ENCODE measurements at regions not wholly inside any gene's neighbourhood (a gene's known extent, or its start where the extent isn't known, plus 50 kb on each side); places are given as distances from the start of the nearest gene placed in this dataset.

DNA sequence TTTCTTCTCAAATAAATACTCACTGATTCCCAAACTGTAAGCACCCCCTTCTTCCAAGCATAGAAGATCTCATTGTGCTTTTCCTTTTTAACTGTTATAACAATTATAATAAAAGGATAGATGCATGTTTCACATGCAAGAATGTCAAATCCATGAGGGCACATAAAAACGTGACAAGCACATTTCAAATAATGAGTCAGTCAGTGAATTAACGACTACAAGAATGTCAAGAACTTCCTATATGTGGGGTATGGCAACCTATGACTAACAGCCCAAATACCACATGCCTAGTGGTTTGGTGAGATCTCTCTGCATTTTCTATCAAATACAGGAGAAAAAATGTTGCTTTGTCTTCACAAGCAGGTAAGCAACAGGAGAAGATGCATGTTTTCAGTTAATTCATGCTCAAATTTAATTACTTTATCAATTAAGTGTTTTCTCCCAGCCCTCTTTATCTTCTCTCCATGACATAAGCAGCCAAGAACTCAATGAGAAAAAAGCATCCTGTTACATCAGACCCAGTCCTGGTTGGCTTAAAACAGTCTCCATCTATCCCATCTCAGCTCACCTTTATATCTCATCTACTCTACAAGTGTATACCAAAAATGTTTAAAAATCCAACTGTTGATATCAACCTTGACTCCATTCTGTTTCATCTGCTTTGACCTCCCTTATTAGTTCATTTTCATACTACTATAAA, 181.5 kb upstream of the LMCD1 start:
- H3K27ac ChIP-seq (ENCODE audit: insufficient read depth, low read length), result no peak overlapping the region
- H3K9me3 ChIP-seq (ENCODE audit: control insufficient read depth, insufficient read depth, low read depth, low read length), result no peaks in the 10 kb centered on the region
- H3K36me3 ChIP-seq (ENCODE audit: control insufficient read depth, insufficient read depth, low read length), result no peaks in the 10 kb centered on the region
- H3K9ac ChIP-seq (ENCODE audit: insufficient read depth, low read length), result no peak overlapping the region
- H4K20me1 ChIP-seq (ENCODE audit: control insufficient read depth, extremely low read depth, insufficient read depth, low read length), result no peaks in the 10 kb centered on the region
- no peak overlapping the region for H3K4me3 ChIP-seq (replicated peaks in 1 of 4; ENCODE audit: control extremely low read depth in 1 of 4, insufficient read depth in 1 of 4, low read depth in 3 of 4, low read length in 4 of 4)
- no peak overlapping the region for H3K4me2 ChIP-seq (ENCODE audit: extremely low read depth, insufficient read depth, low read length)
- peak; percentile 31 to 83 for DNase-seq (ENCODE audit: low read depth in 2 of 2)
- no peak for TF ChIP-seq EZH2 (IDR thresholded peaks at IDR 0.05; ENCODE audit: low read length, missing control alignments)
- TF ChIP-seq, protein P1, sequence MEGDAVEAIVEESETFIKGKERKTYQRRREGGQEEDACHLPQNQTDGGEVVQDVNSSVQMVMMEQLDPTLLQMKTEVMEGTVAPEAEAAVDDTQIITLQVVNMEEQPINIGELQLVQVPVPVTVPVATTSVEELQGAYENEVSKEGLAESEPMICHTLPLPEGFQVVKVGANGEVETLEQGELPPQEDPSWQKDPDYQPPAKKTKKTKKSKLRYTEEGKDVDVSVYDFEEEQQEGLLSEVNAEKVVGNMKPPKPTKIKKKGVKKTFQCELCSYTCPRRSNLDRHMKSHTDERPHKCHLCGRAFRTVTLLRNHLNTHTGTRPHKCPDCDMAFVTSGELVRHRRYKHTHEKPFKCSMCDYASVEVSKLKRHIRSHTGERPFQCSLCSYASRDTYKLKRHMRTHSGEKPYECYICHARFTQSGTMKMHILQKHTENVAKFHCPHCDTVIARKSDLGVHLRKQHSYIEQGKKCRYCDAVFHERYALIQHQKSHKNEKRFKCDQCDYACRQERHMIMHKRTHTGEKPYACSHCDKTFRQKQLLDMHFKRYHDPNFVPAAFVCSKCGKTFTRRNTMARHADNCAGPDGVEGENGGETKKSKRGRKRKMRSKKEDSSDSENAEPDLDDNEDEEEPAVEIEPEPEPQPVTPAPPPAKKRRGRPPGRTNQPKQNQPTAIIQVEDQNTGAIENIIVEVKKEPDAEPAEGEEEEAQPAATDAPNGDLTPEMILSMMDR (conservative IDR thresholded peaks at IDR 0.05 in 1 of 2, IDR thresholded peaks at IDR 0.05 in 1 of 2; ENCODE audit: low read depth in 1 of 2, low read length in 2 of 2), result no peak
- H3K27me3 ChIP-seq (ENCODE audit: control insufficient read depth, insufficient read depth, low read length), result no peaks in the 10 kb centered on the region
- H2AFZ ChIP-seq (ENCODE audit: low read length), result no peak overlapping the region
- H3K4me1 ChIP-seq (ENCODE audit: control insufficient read depth, extremely low read depth, insufficient read depth, low read length), result peaks cover 7% of the 10 kb centered on the region
- H3K79me2 ChIP-seq (ENCODE audit: control insufficient read depth, insufficient read depth, low read length), result no peaks in the 10 kb centered on the region

DNA sequence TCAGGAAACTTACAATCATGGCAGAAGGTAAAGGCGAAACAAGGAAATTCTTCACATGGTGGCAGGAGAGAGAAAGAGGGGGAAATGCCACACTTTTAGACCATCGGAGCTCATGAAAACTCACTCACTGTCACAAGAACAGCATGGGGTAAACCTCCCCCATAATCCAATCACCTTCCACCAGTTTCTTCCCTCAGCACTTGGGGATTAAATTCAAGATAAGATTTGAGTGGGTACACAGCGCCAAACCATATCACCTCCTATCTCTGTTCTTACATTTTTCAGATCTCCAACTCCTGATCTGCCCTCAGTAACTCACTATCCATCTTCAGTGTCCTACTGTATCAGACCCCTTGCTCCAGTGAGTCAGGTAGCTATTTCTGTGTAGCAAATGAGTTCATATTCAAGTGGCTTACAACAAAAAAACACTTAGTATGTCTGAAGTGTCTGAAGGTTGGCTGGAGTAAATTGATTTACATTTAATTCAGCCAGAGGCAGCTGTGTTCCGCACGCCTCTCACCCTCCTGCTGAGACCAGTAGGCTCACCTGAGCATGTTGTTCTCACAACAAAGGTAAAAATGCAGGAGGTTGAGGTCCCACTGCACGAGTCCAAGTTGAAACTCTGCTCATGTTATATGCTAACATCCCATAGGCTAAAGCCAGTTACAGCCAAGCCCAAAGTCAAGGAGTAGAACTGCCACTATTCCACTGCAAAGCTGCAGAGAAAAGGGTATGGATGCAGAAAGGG, 180.7 kb upstream of the LMCD1 start:
- no peaks in the 10 kb centered on the region for H3K79me2 ChIP-seq (ENCODE audit: control insufficient read depth, insufficient read depth, low read length)
- no peak overlapping the region for H3K4me2 ChIP-seq (ENCODE audit: extremely low read depth, insufficient read depth, low read length)
- no peaks in the 10 kb centered on the region for H3K27me3 ChIP-seq (ENCODE audit: control insufficient read depth, insufficient read depth, low read length)
- H2AFZ ChIP-seq (ENCODE audit: low read length), result no peak overlapping the region
- H3K4me1 ChIP-seq (ENCODE audit: control insufficient read depth, extremely low read depth, insufficient read depth, low read length), result peaks cover 7% of the 10 kb centered on the region
- no peak overlapping the region for H3K4me3 ChIP-seq (replicated peaks in 1 of 4; ENCODE audit: control extremely low read depth in 1 of 4, insufficient read depth in 1 of 4, low read depth in 3 of 4, low read length in 4 of 4)
- TF ChIP-seq, protein P1 (conservative IDR thresholded peaks at IDR 0.05 in 1 of 2, IDR thresholded peaks at IDR 0.05 in 1 of 2; ENCODE audit: low read depth in 1 of 2, low read length in 2 of 2), result no peak
- TF ChIP-seq EZH2 (IDR thresholded peaks at IDR 0.05; ENCODE audit: low read length, missing control alignments), result no peak
- H4K20me1 ChIP-seq (ENCODE audit: control insufficient read depth, extremely low read depth, insufficient read depth, low read length), result no peaks in the 10 kb centered on the region
- H3K27ac ChIP-seq (ENCODE audit: insufficient read depth, low read length), result no peak overlapping the region
- H3K9ac ChIP-seq (ENCODE audit: insufficient read depth, low read length), result no peak overlapping the region
- no peaks in the 10 kb centered on the region for H3K9me3 ChIP-seq (ENCODE audit: control insufficient read depth, insufficient read depth, low read depth, low read length)
- H3K36me3 ChIP-seq (ENCODE audit: control insufficient read depth, insufficient read depth, low read length), result no peaks in the 10 kb centered on the region
- no peak for DNase-seq (ENCODE audit: low read depth in 2 of 2)

DNA sequence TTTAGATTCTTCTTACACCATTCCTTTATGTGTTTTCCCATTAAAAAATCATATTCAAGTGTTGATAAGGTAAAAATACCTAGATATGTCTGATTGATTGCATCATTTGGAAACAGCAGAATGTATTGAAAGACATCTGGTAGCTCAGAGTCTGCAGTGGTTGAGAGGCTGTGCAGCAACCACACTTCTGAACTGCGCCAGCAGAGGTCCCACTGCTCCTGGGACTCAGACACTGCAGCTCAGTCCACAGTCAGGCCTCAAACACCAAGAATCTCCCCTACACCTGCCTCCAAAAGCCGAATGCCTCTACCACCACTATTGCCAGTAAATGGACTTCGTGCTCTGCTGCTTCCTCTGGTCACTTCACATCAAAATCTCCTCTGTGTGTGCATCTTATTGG, 176.9 kb upstream of the LMCD1 start:
- DNase-seq (ENCODE audit: low read depth in 2 of 2), result peak; percentile 39 to 40
- H3K4me2 ChIP-seq (ENCODE audit: extremely low read depth, insufficient read depth, low read length), result no peak overlapping the region
- H3K27me3 ChIP-seq (ENCODE audit: control insufficient read depth, insufficient read depth, low read length), result no peaks in the 10 kb centered on the region
- TF ChIP-seq, protein P1 (conservative IDR thresholded peaks at IDR 0.05 in 1 of 2, IDR thresholded peaks at IDR 0.05 in 1 of 2; ENCODE audit: low read depth in 1 of 2, low read length in 2 of 2), result peak; percentile 41 to 60
- no peak for TF ChIP-seq EZH2 (IDR thresholded peaks at IDR 0.05; ENCODE audit: low read length, missing control alignments)
- H3K9me3 ChIP-seq (ENCODE audit: control insufficient read depth, insufficient read depth, low read depth, low read length), result no peaks in the 10 kb centered on the region
- no peaks in the 10 kb centered on the region for H4K20me1 ChIP-seq (ENCODE audit: control insufficient read depth, extremely low read depth, insufficient read depth, low read length)
- H3K4me3 ChIP-seq (replicated peaks in 1 of 4; ENCODE audit: control extremely low read depth in 1 of 4, insufficient read depth in 1 of 4, low read depth in 3 of 4, low read length in 4 of 4), result no peak overlapping the region
- H3K4me1 ChIP-seq (ENCODE audit: control insufficient read depth, extremely low read depth, insufficient read depth, low read length), result peaks cover under 1% of the 10 kb centered on the region
- H3K36me3 ChIP-seq (ENCODE audit: control insufficient read depth, insufficient read depth, low read length), result no peaks in the 10 kb centered on the region
- no peak overlapping the region for H3K27ac ChIP-seq (ENCODE audit: insufficient read depth, low read length)
- H3K9ac ChIP-seq (ENCODE audit: insufficient read depth, low read length), result no peak overlapping the region
- H3K79me2 ChIP-seq (ENCODE audit: control insufficient read depth, insufficient read depth, low read length), result no peaks in the 10 kb centered on the region
- H2AFZ ChIP-seq (ENCODE audit: low read length), result no peak overlapping the region
